Memory B cell (primary cell): ENCODE measurements at regions not wholly inside any gene's neighbourhood (a gene's known extent, or its start where the extent isn't known, plus 50 kb on each side); places are given as distances from the start of the nearest gene placed in this dataset.

Experiments used
- ATAC-seq: fragments of 150-1000 bp; cut with Tn5 transposase; 2 replicates; pipeline ENCODE4 v1.10.0; 2021; ENCODE audit warnings: low read depth, mild to moderate bottlenecking, moderate library complexity
- DNase-seq, 2 donors: peaks; one replicate each; pipeline ENCODE4 v3.0.0; 2022; ENCODE audit warnings: low spot score in 2 of 2
- H3K27ac Mint-ChIP-seq: one replicate; pipeline ENCODE4 v1.8.0; 2022; ENCODE audit warnings: mild to moderate bottlenecking, moderate library complexity, mixed read lengths
- H3K27me3 Mint-ChIP-seq: one replicate; pipeline ENCODE4 v1.8.0; 2022; ENCODE audit warnings: mixed read lengths
- H3K36me3 Mint-ChIP-seq: one replicate; pipeline ENCODE4 v1.8.0; 2022; ENCODE audit warnings: mild to moderate bottlenecking, mixed read lengths
- H3K4me1 Mint-ChIP-seq: one replicate; pipeline ENCODE4 v1.8.0; 2022; ENCODE audit warnings: mixed read lengths
- H3K4me3 Mint-ChIP-seq: one replicate; pipeline ENCODE4 v1.8.0; 2022; ENCODE audit warnings: mild to moderate bottlenecking, moderate library complexity, mixed read lengths
- H3K9me3 Mint-ChIP-seq: one replicate; pipeline ENCODE4 v1.8.0; 2022; ENCODE audit warnings: mixed read lengths

DNA sequence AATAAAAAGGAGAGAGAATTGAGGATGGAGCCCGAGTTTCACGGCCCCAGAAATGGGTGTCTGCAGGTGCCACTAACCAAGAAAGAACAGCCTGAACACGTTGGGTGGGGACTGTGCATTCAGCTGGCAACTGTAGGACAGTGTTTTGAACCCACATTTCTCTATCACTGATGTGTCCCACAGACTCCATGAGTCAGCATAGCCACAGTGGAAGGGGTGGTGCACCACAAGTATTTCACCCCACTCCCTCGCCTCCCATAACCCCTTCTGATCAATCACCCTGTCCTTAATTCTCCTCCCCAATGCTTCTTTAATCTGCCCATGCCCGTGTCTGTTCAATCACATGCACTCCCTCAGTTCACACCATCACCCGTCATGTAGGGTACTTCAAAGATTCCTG, 291.5 kb downstream of the ZNF516 start:
- Mint-ChIP-seq H3K27me3 (peaks cover 6% of the 10 kb centered on the region), H3K4me1 (no peaks in the 10 kb centered on the region), H3K4me3 (no peak overlapping the region), H3K36me3 (no peaks in the 10 kb centered on the region), H3K9me3 (peaks cover 15% of the 10 kb centered on the region), H3K27ac (no peak overlapping the region)
- ATAC-seq (no peak), DNase-seq (no peak)

DNA sequence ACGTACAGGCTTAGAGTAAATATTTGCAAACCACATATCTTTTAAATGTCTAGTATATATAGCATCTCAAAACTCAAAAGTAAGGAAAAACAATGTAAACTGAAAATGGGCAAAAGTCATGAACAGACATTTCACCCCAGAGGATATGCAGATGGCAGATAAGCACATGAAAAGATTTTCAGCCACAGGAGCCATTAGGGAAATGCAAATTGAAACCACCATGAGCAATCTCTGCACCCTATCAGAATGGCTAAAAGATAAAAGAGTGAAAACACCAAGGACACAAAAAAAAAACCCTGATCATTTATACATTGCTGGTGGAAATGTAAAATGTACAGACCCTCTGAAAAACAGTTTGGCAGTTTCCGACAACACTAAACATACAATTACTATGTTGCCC, 292.7 kb downstream of the ZNF516 start:
- H3K9me3 Mint-ChIP-seq, result peaks cover 18% of the 10 kb centered on the region
- ATAC-seq (no peak), DNase-seq (no peak)
- no peak overlapping the region for H3K4me3 Mint-ChIP-seq
- H3K27ac Mint-ChIP-seq, result no peak overlapping the region
- H3K27me3 Mint-ChIP-seq, result peaks cover 6% of the 10 kb centered on the region
- no peaks in the 10 kb centered on the region for H3K4me1 Mint-ChIP-seq
- H3K36me3 Mint-ChIP-seq, result no peaks in the 10 kb centered on the region

GRCh38 chr18:76195601-76196000, 299.4 kb downstream of the ZNF516 start:
- DNase-seq, result no peak
- H3K4me1 Mint-ChIP-seq, result no peaks in the 10 kb centered on the region
- H3K4me3 Mint-ChIP-seq, result no peak overlapping the region
- no peak overlapping the region for H3K27ac Mint-ChIP-seq
- H3K27me3 Mint-ChIP-seq, result no peaks in the 10 kb centered on the region
- no peak for ATAC-seq
- no peaks in the 10 kb centered on the region for H3K36me3 Mint-ChIP-seq
- peaks cover 8% of the 10 kb centered on the region for H3K9me3 Mint-ChIP-seq

DNA sequence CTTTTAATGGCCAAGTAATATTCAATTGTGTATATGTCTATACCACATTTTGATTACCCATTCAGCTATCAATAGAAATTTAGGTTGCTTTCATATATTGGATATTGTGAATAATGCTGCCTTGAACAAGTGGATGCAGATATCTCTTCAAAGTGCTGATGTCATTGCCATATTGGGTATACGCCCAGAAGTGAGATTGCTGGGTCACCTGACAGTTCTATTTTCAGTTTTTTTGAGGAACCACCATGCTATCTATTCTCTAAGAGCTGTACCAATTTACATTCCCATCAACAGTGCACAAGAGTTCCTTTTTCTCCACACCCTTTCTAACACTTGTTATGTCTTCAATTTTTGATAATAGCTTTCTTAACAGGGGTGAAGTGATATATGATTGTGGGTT, 306.9 kb downstream of the ZNF516 start:
- Mint-ChIP-seq H3K27me3 (no peaks in the 10 kb centered on the region), H3K4me3 (no peak overlapping the region), H3K36me3 (no peaks in the 10 kb centered on the region), H3K4me1 (no peaks in the 10 kb centered on the region), H3K9me3 (peaks cover 3% of the 10 kb centered on the region), H3K27ac (no peak overlapping the region)
- DNase-seq, result no peak
- no peak for ATAC-seq

- Mint-ChIP-seq H3K4me3 (no peak overlapping the region), H3K4me1 (no peaks in the 10 kb centered on the region), H3K36me3 (no peaks in the 10 kb centered on the region), H3K9me3 (peaks cover 1% of the 10 kb centered on the region), H3K27ac (no peak overlapping the region), H3K27me3 (no peaks in the 10 kb centered on the region)
- DNase-seq (no peak), ATAC-seq (no peak)
Observed at GRCh38 chr18:76179257-76179656, 315.8 kb downstream of the ZNF516 start.

- Mint-ChIP-seq H3K27ac (no peak overlapping the region), H3K9me3 (no peaks in the 10 kb centered on the region), H3K36me3 (no peaks in the 10 kb centered on the region), H3K27me3 (no peaks in the 10 kb centered on the region), H3K4me1 (no peaks in the 10 kb centered on the region), H3K4me3 (no peak overlapping the region)
- no peak for ATAC-seq
- DNase-seq, result no peak
Observed at GRCh38 chr18:76177160-76177559, 317.9 kb downstream of the ZNF516 start.

- no peak overlapping the region for H3K27ac Mint-ChIP-seq
Observed at GRCh38 chr18:76174451-76174850, 320.6 kb downstream of the ZNF516 start.

GRCh38 chr18:76169733-76170132, 325.3 kb downstream of the ZNF516 start:
- no peak overlapping the region for H3K27ac Mint-ChIP-seq
- no peaks in the 10 kb centered on the region for H3K36me3 Mint-ChIP-seq
- ATAC-seq (no peak), DNase-seq (no peak)
- H3K27me3 Mint-ChIP-seq, result no peaks in the 10 kb centered on the region
- H3K4me3 Mint-ChIP-seq, result no peak overlapping the region
- no peaks in the 10 kb centered on the region for H3K4me1 Mint-ChIP-seq
- peaks cover 4% of the 10 kb centered on the region for H3K9me3 Mint-ChIP-seq

More at GRCh38 chr18:76174451-76174850, 320.6 kb downstream of the ZNF516 start:
- Mint-ChIP-seq H3K4me1 (no peaks in the 10 kb centered on the region), H3K36me3 (no peaks in the 10 kb centered on the region), H3K4me3 (no peak overlapping the region), H3K27me3 (no peaks in the 10 kb centered on the region), H3K9me3 (no peaks in the 10 kb centered on the region)
- ATAC-seq (no peak), DNase-seq (no peak)

GRCh38 chr18:76167845-76168621, 327.0 kb downstream of the ZNF516 start:
- no peaks in the 10 kb centered on the region for H3K4me1 Mint-ChIP-seq
- no peaks in the 10 kb centered on the region for H3K27me3 Mint-ChIP-seq
- DNase-seq (no peak), ATAC-seq (no peak)
- no peaks in the 10 kb centered on the region for H3K36me3 Mint-ChIP-seq
- H3K27ac Mint-ChIP-seq, result no peak overlapping the region
- peaks cover 4% of the 10 kb centered on the region for H3K9me3 Mint-ChIP-seq
- H3K4me3 Mint-ChIP-seq, result no peak overlapping the region

GRCh38 chr18:76167410-76167809, 327.6 kb downstream of the ZNF516 start:
- no peaks in the 10 kb centered on the region for H3K27me3 Mint-ChIP-seq
- H3K4me1 Mint-ChIP-seq, result no peaks in the 10 kb centered on the region
- DNase-seq (no peak), ATAC-seq (no peak)
- H3K36me3 Mint-ChIP-seq, result no peaks in the 10 kb centered on the region
- no peak overlapping the region for H3K4me3 Mint-ChIP-seq
- H3K9me3 Mint-ChIP-seq, result peaks cover 4% of the 10 kb centered on the region
- no peak overlapping the region for H3K27ac Mint-ChIP-seq

- Mint-ChIP-seq H3K36me3 (no peaks in the 10 kb centered on the region), H3K4me1 (no peaks in the 10 kb centered on the region), H3K4me3 (no peak overlapping the region), H3K27ac (no peak overlapping the region), H3K27me3 (no peaks in the 10 kb centered on the region), H3K9me3 (peaks cover 1% of the 10 kb centered on the region)
- no peak for DNase-seq
- ATAC-seq, result no peak
Observed at GRCh38 chr18:76162886-76163285, 332.2 kb downstream of the ZNF516 start.

GRCh38 chr18:76161983-76162382, 333.1 kb downstream of the ZNF516 start:
- Mint-ChIP-seq H3K4me3 (no peak overlapping the region), H3K9me3 (peaks cover 1% of the 10 kb centered on the region), H3K36me3 (no peaks in the 10 kb centered on the region), H3K27ac (no peak overlapping the region), H3K27me3 (no peaks in the 10 kb centered on the region), H3K4me1 (no peaks in the 10 kb centered on the region)
- DNase-seq (no peak), ATAC-seq (no peak)

GRCh38 chr18:76153691-76154090, 341.4 kb downstream of the ZNF516 start:
- DNase-seq (no peak), ATAC-seq (no peak)
- no peaks in the 10 kb centered on the region for H3K36me3 Mint-ChIP-seq
- H3K27me3 Mint-ChIP-seq, result no peaks in the 10 kb centered on the region
- no peak overlapping the region for H3K4me3 Mint-ChIP-seq
- no peaks in the 10 kb centered on the region for H3K4me1 Mint-ChIP-seq
- H3K9me3 Mint-ChIP-seq, result peaks cover 8% of the 10 kb centered on the region
- H3K27ac Mint-ChIP-seq, result no peak overlapping the region

DNA sequence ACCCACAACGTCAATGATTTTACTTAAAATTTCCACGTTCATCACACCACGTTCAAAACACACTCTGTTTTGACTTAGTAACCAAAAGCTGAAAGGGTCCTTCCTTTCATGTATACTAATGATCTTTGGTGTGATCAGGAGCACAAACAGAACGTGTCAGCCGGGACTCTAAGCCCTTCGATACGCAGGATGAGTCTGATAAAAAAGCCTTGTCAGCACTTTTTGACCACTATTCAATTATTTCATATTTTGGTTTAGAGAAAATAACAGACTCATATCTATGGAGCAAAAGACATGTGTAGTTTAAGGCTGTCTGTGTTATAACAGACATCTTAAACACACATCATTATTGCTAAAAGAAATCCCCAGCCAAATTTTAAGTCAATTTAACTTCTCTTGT, 345.3 kb downstream of the ZNF516 start:
- H3K9me3 Mint-ChIP-seq, result peaks cover 3% of the 10 kb centered on the region
- no peak overlapping the region for H3K4me3 Mint-ChIP-seq
- H3K27me3 Mint-ChIP-seq, result no peaks in the 10 kb centered on the region
- no peaks in the 10 kb centered on the region for H3K36me3 Mint-ChIP-seq
- no peak overlapping the region for H3K27ac Mint-ChIP-seq
- DNase-seq (no peak), ATAC-seq (no peak)
- H3K4me1 Mint-ChIP-seq, result no peaks in the 10 kb centered on the region

GRCh38 chr18:76149284-76149683, 345.8 kb downstream of the ZNF516 start:
- Mint-ChIP-seq H3K36me3 (no peaks in the 10 kb centered on the region), H3K9me3 (peaks cover 3% of the 10 kb centered on the region), H3K27me3 (no peaks in the 10 kb centered on the region), H3K4me1 (no peaks in the 10 kb centered on the region), H3K27ac (no peak overlapping the region), H3K4me3 (no peak overlapping the region)
- DNase-seq, result no peak
- ATAC-seq, result no peak
